HCT116 (cell line): ENCODE measurements at regions not wholly inside any gene's neighbourhood (a gene's known extent, or its start where the extent isn't known, plus 50 kb on each side); places are given as distances from the start of the nearest gene placed in this dataset.

Experiments used
- CTCF ChIP-seq, 3 experiments: fragments of 200-600 bp in 1 of 3; sonication (generic) in 1 of 3; IDR thresholded peaks in 2 of 3; conservative IDR thresholded peaks in 1 of 3; 2 replicates each; pipeline ENCODE4 v1.5.1; 2012 to 2017; ENCODE audit warnings: low read depth in 2 of 3, low read length in 2 of 3, antibody characterized with exemption in 1 of 3, borderline replicate concordance in 1 of 3, control low read depth in 1 of 3, mild to moderate bottlenecking in 1 of 3, mixed read lengths in 1 of 3, mixed run types in 1 of 3, moderate library complexity in 1 of 3; ENCODE audit not compliant: insufficient read depth in 1 of 3
- SRF ChIP-seq: IDR thresholded peaks from 2 replicates; pipeline ENCODE4 v1.6.1; 2012; ENCODE audit warnings: low read depth
- ZFX ChIP-seq: fragments of 450-650 bp; IDR thresholded peaks from 2 replicates; pipeline ENCODE4 v1.6.1; 2017

- TF ChIP-seq SRF (no peak), CTCF (IDR thresholded peaks at IDR 0.05 in 2 of 3, conservative IDR thresholded peaks at IDR 0.05 in 1 of 3; ENCODE audit: borderline replicate concordance in 1 of 3, insufficient read depth in 1 of 3, low read depth in 2 of 3, low read length in 2 of 3) (no peak), ZFX (no peak)
These were observed 82.7 kb upstream of the CNR1 start for GRCh38 chr6:88248709-88249321.
